IgD-negative memory B cell (primary cell): ENCODE measurements at regions not wholly inside any gene's neighbourhood (a gene's known extent, or its start where the extent isn't known, plus 50 kb on each side); places are given as distances from the start of the nearest gene placed in this dataset.

Source experiments
- H3K27ac Mint-ChIP-seq, 3 donors: one replicate each; pipeline ENCODE4 v1.8.0; 2020 to 2022; ENCODE audit warnings: mild to moderate bottlenecking in 3 of 3, mixed read lengths in 3 of 3, moderate library complexity in 1 of 3
- H3K27me3 Mint-ChIP-seq: one replicate; pipeline ENCODE4 v1.8.0; 2021; ENCODE audit warnings: mixed read lengths
- H3K36me3 Mint-ChIP-seq: one replicate; pipeline ENCODE4 v1.8.0; 2020; ENCODE audit warnings: mild to moderate bottlenecking, mixed read lengths
- H3K4me1 Mint-ChIP-seq, 3 donors: one replicate each; pipeline ENCODE4 v1.8.0; 2020 to 2022; ENCODE audit warnings: mixed read lengths in 3 of 3, mild to moderate bottlenecking in 1 of 3
- H3K4me3 Mint-ChIP-seq, 4 donors: one replicate each; pipeline ENCODE4 v1.8.0; 2020 to 2022; ENCODE audit warnings: mild to moderate bottlenecking in 4 of 4, mixed read lengths in 4 of 4, moderate library complexity in 3 of 4
- H3K9me3 Mint-ChIP-seq, 3 donors: one replicate each; pipeline ENCODE4 v1.8.0; 2020 to 2021; ENCODE audit warnings: mixed read lengths in 3 of 3, mild to moderate bottlenecking in 1 of 3

DNA sequence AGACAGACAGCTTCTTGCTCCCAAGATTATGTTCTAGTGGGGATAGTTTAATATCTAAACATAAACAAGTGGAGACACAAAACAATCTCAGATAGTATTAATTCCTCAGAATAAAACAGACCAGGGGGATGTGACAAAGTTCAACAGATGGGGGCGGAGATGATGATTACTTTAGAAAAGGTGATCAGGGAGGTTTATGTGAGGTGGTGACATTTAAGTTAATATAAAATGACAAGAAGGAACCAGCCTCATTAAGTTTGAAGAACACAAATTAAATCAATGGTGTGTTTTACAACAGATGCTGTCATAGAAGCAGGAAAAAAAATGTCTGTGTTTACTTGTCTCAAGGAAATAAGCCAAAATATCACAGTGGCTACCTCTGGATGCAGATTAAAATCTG lies 119.6 kb upstream of the HMHB1 start:
- no peaks in the 10 kb centered on the region for H3K27me3 Mint-ChIP-seq
- no peaks in the 10 kb centered on the region for H3K4me1 Mint-ChIP-seq
- H3K9me3 Mint-ChIP-seq: peaks cover 11 to 26% (median 14%) of the 10 kb centered on the region in 3 donors
- no peaks in the 10 kb centered on the region for H3K36me3 Mint-ChIP-seq
- no peak overlapping the region for H3K4me3 Mint-ChIP-seq
- no peak overlapping the region for H3K27ac Mint-ChIP-seq

DNA sequence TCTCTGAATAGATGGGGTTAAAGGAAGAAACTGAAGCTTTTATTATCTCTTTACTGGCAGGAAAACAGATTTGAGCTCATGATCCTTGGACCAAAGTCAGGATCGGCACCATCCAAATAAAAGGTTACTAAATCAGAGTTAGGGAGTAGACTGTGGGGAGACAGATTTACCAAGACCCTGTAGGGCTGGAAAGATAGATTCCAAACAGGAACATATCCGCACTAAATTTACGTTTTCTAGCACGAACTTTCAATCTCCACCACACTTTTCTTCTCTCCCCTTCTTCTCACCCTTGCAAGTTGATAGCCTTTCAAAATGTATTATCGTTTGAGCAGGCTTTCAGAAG lies 120.0 kb upstream of the HMHB1 start:
- H3K4me3 Mint-ChIP-seq: no peak overlapping the region
- H3K27me3 Mint-ChIP-seq: no peaks in the 10 kb centered on the region
- H3K27ac Mint-ChIP-seq: no peak overlapping the region
- no peaks in the 10 kb centered on the region for H3K36me3 Mint-ChIP-seq
- peaks cover 11 to 26% (median 14%) of the 10 kb centered on the region in 3 donors for H3K9me3 Mint-ChIP-seq
- H3K4me1 Mint-ChIP-seq: no peaks in the 10 kb centered on the region

DNA sequence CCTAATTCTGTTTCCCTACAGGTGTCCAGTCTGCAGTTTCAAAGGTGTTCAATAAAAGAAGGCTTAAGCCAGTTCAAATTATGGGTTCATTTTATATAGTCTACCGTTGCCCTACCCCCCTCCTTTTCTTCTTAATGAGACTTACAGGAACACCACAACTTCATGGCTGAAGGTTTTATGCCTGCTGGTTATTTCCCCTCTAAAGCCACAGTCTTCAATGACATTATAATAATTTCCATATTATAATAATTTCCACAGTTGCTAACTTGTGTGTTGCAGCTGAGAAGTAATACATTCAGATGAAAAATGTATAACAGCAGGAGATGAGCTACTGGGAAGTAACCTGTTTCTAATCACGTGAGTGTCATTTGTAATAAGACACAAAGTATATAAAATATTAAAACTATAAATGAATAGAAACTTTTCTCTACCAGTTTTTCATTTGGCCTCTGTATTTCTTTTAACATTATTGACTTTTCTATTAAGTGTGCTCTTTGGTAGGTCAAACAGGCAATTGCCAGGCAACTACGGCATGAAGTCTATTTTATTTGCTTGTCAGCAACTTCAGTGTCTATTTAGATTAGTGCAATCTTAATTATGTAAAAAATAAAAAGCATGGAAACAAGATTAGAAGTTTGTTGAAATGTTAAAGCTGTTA lies 120.5 kb upstream of the HMHB1 start:
- no peaks in the 10 kb centered on the region for H3K4me1 Mint-ChIP-seq
- no peaks in the 10 kb centered on the region for H3K36me3 Mint-ChIP-seq
- H3K4me3 Mint-ChIP-seq: no peak overlapping the region
- peaks cover 11 to 26% (median 14%) of the 10 kb centered on the region in 3 donors for H3K9me3 Mint-ChIP-seq
- no peaks in the 10 kb centered on the region for H3K27me3 Mint-ChIP-seq
- H3K27ac Mint-ChIP-seq: no peak overlapping the region

GRCh38 chr5:143687604-143688003 lies 124.4 kb upstream of the HMHB1 start:
- no peaks in the 10 kb centered on the region for H3K36me3 Mint-ChIP-seq
- H3K9me3 Mint-ChIP-seq: peaks cover 11 to 26% (median 14%) of the 10 kb centered on the region in 3 donors
- H3K27me3 Mint-ChIP-seq: no peaks in the 10 kb centered on the region
- H3K4me1 Mint-ChIP-seq: no peaks in the 10 kb centered on the region
- H3K27ac Mint-ChIP-seq: no peak overlapping the region
- no peak overlapping the region for H3K4me3 Mint-ChIP-seq

DNA sequence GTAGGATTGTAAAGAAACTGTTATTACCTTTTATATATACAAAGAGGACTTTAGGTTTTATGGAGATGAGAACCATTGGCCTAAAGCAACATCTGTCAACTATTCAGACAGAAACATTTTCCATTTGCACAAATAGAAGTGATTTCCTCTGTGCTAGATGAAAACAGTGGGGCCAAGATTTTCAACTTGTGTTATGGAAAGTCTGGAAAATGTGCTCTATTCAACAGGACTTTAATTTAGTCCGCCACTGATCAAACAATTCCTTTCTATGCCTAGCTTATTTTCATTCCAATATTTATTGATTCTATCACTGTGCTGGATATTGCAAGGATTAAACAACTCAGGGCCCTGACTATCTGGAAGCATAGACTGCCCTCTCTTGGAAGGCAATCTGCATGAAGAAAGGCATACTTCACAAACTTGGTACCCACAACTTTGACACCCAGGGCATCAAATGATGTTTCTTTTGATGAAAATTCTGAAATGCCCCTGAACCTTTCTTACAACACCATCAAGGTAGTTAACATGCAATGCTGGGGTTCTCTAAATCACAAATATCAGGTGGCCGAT lies 126.6 kb upstream of the HMHB1 start:
- Mint-ChIP-seq H3K27me3 (no peaks in the 10 kb centered on the region), H3K27ac (no peak overlapping the region), H3K4me3 (no peak overlapping the region), H3K36me3 (no peaks in the 10 kb centered on the region), H3K4me1 (no peaks in the 10 kb centered on the region), H3K9me3 (peaks cover 7 to 21% (median 12%) of the 10 kb centered on the region in 3 donors)

DNA sequence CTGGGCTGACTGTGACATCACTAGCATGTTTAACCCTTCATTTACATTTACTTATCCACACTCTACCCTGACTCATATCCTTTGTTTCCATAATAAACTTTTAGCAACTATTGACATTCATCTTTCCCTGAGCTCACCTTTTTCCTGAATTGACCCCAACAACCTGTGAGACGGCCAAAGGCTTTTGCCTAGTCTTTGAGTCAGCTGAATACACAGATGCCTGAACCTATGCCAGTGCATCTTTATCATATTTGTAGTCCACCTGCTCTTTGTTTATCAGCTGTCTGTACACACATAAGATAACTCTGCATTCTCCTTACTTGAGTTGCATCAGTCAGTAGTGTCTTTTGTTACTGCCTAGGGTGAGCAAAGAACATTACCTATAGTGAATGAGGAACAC lies 128.5 kb upstream of the HMHB1 start:
- no peak overlapping the region for H3K27ac Mint-ChIP-seq
- peaks cover 0 to 4% (median 1%) of the 10 kb centered on the region in 3 donors for H3K4me1 Mint-ChIP-seq
- H3K36me3 Mint-ChIP-seq: no peaks in the 10 kb centered on the region
- peaks cover 0 to 5% (median 2%) of the 10 kb centered on the region in 3 donors for H3K9me3 Mint-ChIP-seq
- no peaks in the 10 kb centered on the region for H3K27me3 Mint-ChIP-seq
- H3K4me3 Mint-ChIP-seq: no peak overlapping the region

- Mint-ChIP-seq H3K27ac (no peak overlapping the region), H3K36me3 (no peaks in the 10 kb centered on the region), H3K9me3 (peaks cover 0 to under 1% (median 0%) of the 10 kb centered on the region in 3 donors), H3K4me1 (peaks cover 2 to 6% (median 6%) of the 10 kb centered on the region in 3 donors), H3K27me3 (no peaks in the 10 kb centered on the region), H3K4me3 (no peak overlapping the region)
Observed at GRCh38 chr5:143682929-143683386, 129.0 kb upstream of the HMHB1 start.

- Mint-ChIP-seq H3K4me3 (no peak overlapping the region), H3K9me3 (no peaks in the 10 kb centered on the region), H3K27me3 (no peaks in the 10 kb centered on the region), H3K4me1 (peaks cover 2 to 6% (median 6%) of the 10 kb centered on the region in 3 donors), H3K36me3 (no peaks in the 10 kb centered on the region), H3K27ac (no peak overlapping the region)
Observed at GRCh38 chr5:143682246-143682905, 129.6 kb upstream of the HMHB1 start.

DNA sequence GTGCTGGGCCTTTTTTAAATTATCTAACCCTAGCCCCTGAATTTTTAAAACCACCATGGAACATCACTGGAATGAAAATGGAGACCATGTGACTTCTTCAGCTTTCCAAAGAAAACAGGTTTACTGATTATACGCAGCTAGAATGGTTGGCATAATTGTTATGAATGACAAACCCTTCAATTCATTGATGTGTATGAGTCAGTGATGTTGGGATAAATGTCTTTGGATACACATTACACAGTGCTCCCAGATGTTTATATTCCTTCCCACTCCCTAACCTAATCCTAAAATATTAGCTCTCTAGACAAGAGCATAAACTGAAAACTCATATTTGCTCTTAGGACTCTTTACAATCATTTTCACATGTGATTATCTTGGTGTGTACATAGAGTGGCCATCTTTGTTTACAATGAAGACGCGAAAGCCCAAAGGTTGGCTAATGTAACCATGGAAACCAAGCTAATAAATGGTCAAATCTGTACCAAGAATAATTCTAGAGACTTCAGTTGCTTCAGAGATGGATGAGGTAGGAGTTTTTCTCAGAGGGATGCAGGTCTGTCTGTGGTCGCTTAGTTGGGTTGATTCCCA lies 131.2 kb upstream of the HMHB1 start:
- H3K9me3 Mint-ChIP-seq: no peaks in the 10 kb centered on the region
- H3K27me3 Mint-ChIP-seq: no peaks in the 10 kb centered on the region
- H3K27ac Mint-ChIP-seq: no peak overlapping the region
- no peak overlapping the region for H3K4me3 Mint-ChIP-seq
- no peaks in the 10 kb centered on the region for H3K36me3 Mint-ChIP-seq
- peaks cover 2 to 6% (median 6%) of the 10 kb centered on the region in 3 donors for H3K4me1 Mint-ChIP-seq

- H3K4me3 Mint-ChIP-seq: no peak overlapping the region
- no peaks in the 10 kb centered on the region for H3K9me3 Mint-ChIP-seq
- H3K27me3 Mint-ChIP-seq: no peaks in the 10 kb centered on the region
- H3K4me1 Mint-ChIP-seq: peaks cover 2 to 6% (median 6%) of the 10 kb centered on the region in 3 donors
- H3K36me3 Mint-ChIP-seq: no peaks in the 10 kb centered on the region
- H3K27ac Mint-ChIP-seq: no peak overlapping the region
Observed at GRCh38 chr5:143679777-143680176, 132.2 kb upstream of the HMHB1 start.

- H3K4me1 Mint-ChIP-seq: peaks cover 2 to 6% (median 6%) of the 10 kb centered on the region in 3 donors
- H3K27me3 Mint-ChIP-seq: no peaks in the 10 kb centered on the region
- H3K27ac Mint-ChIP-seq: no peak overlapping the region
- H3K36me3 Mint-ChIP-seq: no peaks in the 10 kb centered on the region
- no peak overlapping the region for H3K4me3 Mint-ChIP-seq
- no peaks in the 10 kb centered on the region for H3K9me3 Mint-ChIP-seq
Observed at GRCh38 chr5:143678148-143678905, 133.6 kb upstream of the HMHB1 start.

DNA sequence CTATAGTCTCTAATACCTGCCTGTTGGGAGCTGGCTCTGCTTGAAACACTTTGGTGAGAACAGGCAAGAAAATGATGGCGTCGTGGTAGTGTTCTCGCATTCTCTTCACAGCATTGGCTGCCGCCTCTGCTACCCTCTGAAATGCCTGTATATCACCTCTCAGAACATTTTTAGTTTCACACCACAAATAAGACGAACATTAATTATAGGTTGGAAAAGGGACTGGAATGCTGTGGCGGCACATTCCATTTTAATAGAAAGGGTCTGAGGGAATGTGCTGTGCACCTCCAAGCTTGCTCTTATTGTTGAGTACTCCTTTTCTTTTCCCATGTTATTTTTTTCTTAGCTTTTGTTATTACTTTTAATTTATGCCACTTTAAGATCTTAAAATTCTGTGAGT lies 134.6 kb upstream of the HMHB1 start:
- Mint-ChIP-seq H3K9me3 (no peaks in the 10 kb centered on the region), H3K36me3 (no peaks in the 10 kb centered on the region), H3K27ac (no peak overlapping the region), H3K27me3 (no peaks in the 10 kb centered on the region), H3K4me1 (peaks cover 2 to 6% (median 6%) of the 10 kb centered on the region in 3 donors), H3K4me3 (no peak overlapping the region)

GRCh38 chr5:143676802-143677201 lies 135.2 kb upstream of the HMHB1 start:
- Mint-ChIP-seq H3K27ac (no peak overlapping the region), H3K27me3 (no peaks in the 10 kb centered on the region), H3K9me3 (no peaks in the 10 kb centered on the region), H3K4me3 (no peak overlapping the region), H3K36me3 (no peaks in the 10 kb centered on the region), H3K4me1 (peaks cover 2 to 6% (median 6%) of the 10 kb centered on the region in 3 donors)

- Mint-ChIP-seq H3K4me1 (peaks cover 2 to 6% (median 6%) of the 10 kb centered on the region in 3 donors), H3K4me3 (no peak overlapping the region), H3K27me3 (no peaks in the 10 kb centered on the region), H3K9me3 (peaks cover 2 to 9% (median 5%) of the 10 kb centered on the region in 3 donors), H3K27ac (no peak overlapping the region), H3K36me3 (peaks cover 2% of the 10 kb centered on the region)
Observed at GRCh38 chr5:143674469-143674786, 137.5 kb upstream of the HMHB1 start.
